ENCODE measurements at regions not wholly inside any gene's neighbourhood (a gene's known extent, or its start where the extent isn't known, plus 50 kb on each side); places are given as distances from the start of the nearest gene placed in this dataset.
"Not testable (repeated sequence)": the region's sequence is repeated elsewhere in the genome, so short reads cannot be mapped to it uniquely, and the experiment has no call there.

- DNase-seq (ENCODE audit: low spot score), result no peak
These were observed 714.9 kb upstream of the ADGRL3 start for GRCh38 chr4:60485276-60485675.

GRCh38 chr4:60487118-60487761, 712.9 kb upstream of the ADGRL3 start:
- DNase-seq (ENCODE audit: low spot score), result not testable (repeated sequence)

GRCh38 chr4:60500810-60501209, 699.3 kb upstream of the ADGRL3 start:
- peak; percentile 0 for DNase-seq (ENCODE audit: low spot score)

GRCh38 chr4:60502733-60503132, 697.4 kb upstream of the ADGRL3 start:
- DNase-seq (ENCODE audit: low spot score), result no peak

- no peak for DNase-seq (ENCODE audit: low spot score)
These were observed 694.1 kb upstream of the ADGRL3 start for GRCh38 chr4:60506061-60506460.

- no peak for DNase-seq (ENCODE audit: low spot score)
These were observed 677.9 kb upstream of the ADGRL3 start for GRCh38 chr4:60522265-60522664.

- no peak for DNase-seq (ENCODE audit: low spot score)
These were observed 668.2 kb upstream of the ADGRL3 start for GRCh38 chr4:60531776-60532379.

- DNase-seq (ENCODE audit: low spot score), result no peak
These were observed 655.1 kb upstream of the ADGRL3 start for GRCh38 chr4:60544981-60545380.

- DNase-seq (ENCODE audit: low spot score), result no peak
These were observed 637.8 kb upstream of the ADGRL3 start for GRCh38 chr4:60562334-60562733.

GRCh38 chr4:60565558-60565957, 634.6 kb upstream of the ADGRL3 start:
- DNase-seq (ENCODE audit: low spot score), result no peak

GRCh38 chr4:60575336-60575735, 624.8 kb upstream of the ADGRL3 start:
- no peak for DNase-seq (ENCODE audit: low spot score)

- DNase-seq (ENCODE audit: low spot score), result no peak
These were observed 620.8 kb upstream of the ADGRL3 start for GRCh38 chr4:60579335-60579734.

- no peak for DNase-seq (ENCODE audit: low spot score)
These were observed 618.1 kb upstream of the ADGRL3 start for GRCh38 chr4:60581919-60582536.

GRCh38 chr4:60588556-60588955, 611.6 kb upstream of the ADGRL3 start:
- DNase-seq (ENCODE audit: low spot score), result no peak

- DNase-seq (ENCODE audit: low spot score), result no peak
These were observed 610.7 kb upstream of the ADGRL3 start for GRCh38 chr4:60589425-60589824.

- no peak for DNase-seq (ENCODE audit: low spot score)
These were observed 610.0 kb upstream of the ADGRL3 start for GRCh38 chr4:60590116-60590515.

GRCh38 chr4:60605646-60606354, 594.3 kb upstream of the ADGRL3 start:
- no peak for DNase-seq (ENCODE audit: low spot score)

- DNase-seq (ENCODE audit: low spot score), result no peak
These were observed 588.2 kb upstream of the ADGRL3 start for GRCh38 chr4:60611762-60612496.

- no peak for DNase-seq (ENCODE audit: low spot score)
These were observed 582.4 kb upstream of the ADGRL3 start for GRCh38 chr4:60617731-60618130.

GRCh38 chr4:60619531-60620305, 580.4 kb upstream of the ADGRL3 start:
- no peak for DNase-seq (ENCODE audit: low spot score)

- DNase-seq (ENCODE audit: low spot score), result no peak
These were observed 562.1 kb upstream of the ADGRL3 start for GRCh38 chr4:60637976-60638375.

Measured in putamen (tissue), 1 donor.